Hepatic stellate cell (primary cell): ENCODE measurements at regions not wholly inside any gene's neighbourhood (a gene's known extent, or its start where the extent isn't known, plus 50 kb on each side); places are given as distances from the start of the nearest gene placed in this dataset.

ENCODE experiments used
- DNase-seq: peaks from one replicate; pipeline ENCODE4 v3.0.0; 2011; ENCODE audit warnings: low spot score

- no peak for DNase-seq
These were observed 145.1 kb upstream of the CTSO start for GRCh38 chr4:156098805-156099204.

GRCh38 chr4:156085100-156085499, 131.4 kb upstream of the CTSO start:
- DNase-seq = no peak

GRCh38 chr4:156084373-156084772, 130.7 kb upstream of the CTSO start:
- DNase-seq = no peak

- DNase-seq = no peak
These were observed 120.3 kb upstream of the CTSO start for GRCh38 chr4:156073976-156074375.

GRCh38 chr4:156060661-156061060, 107.0 kb upstream of the CTSO start:
- no peak for DNase-seq

GRCh38 chr4:156053174-156053573, 99.5 kb upstream of the CTSO start:
- no peak for DNase-seq

- no peak for DNase-seq
These were observed 98.5 kb upstream of the CTSO start for GRCh38 chr4:156052116-156052515.

GRCh38 chr4:156038772-156039171, 85.1 kb upstream of the CTSO start:
- DNase-seq = no peak

- DNase-seq = no peak
These were observed 82.8 kb upstream of the CTSO start for GRCh38 chr4:156036496-156036895.

GRCh38 chr4:156029691-156030090, 76.0 kb upstream of the CTSO start:
- DNase-seq = no peak

- no peak for DNase-seq
These were observed 67.6 kb upstream of the CTSO start for GRCh38 chr4:156021298-156021697.

GRCh38 chr4:156019246-156019645, 65.6 kb upstream of the CTSO start:
- DNase-seq = no peak

GRCh38 chr4:156018383-156018782, 64.7 kb upstream of the CTSO start:
- DNase-seq = no peak

GRCh38 chr4:156015781-156016180, 62.1 kb upstream of the CTSO start:
- no peak for DNase-seq

- no peak for DNase-seq
These were observed 52.5 kb upstream of the CTSO start for GRCh38 chr4:156006192-156006591.
